Gastrocnemius medialis (tissue), 4 donors: ENCODE measurements at regions not wholly inside any gene's neighbourhood (a gene's known extent, or its start where the extent isn't known, plus 50 kb on each side); places are given as distances from the start of the nearest gene placed in this dataset.

Source experiments
- POLR2A ChIP-seq, 2 donors: fragments of 450-650 bp; IDR thresholded peaks; one replicate each; pipeline ENCODE4 v1.6.1; 2017; ENCODE audit warnings: antibody characterized with exemption in 2 of 2, mild to moderate bottlenecking in 2 of 2, moderate library complexity in 2 of 2
- TF ChIP-seq, protein P1 (sequence below), 5 experiments: fragments of 450-650 bp in 3 of 5; fragments of 200-600 bp in 2 of 5; sonication (generic) in 2 of 5; IDR thresholded peaks in 4 of 5; conservative IDR thresholded peaks in 1 of 5; 1 replicate in 4 of 5; 2 replicates in 1 of 5; pipeline ENCODE4 v1.5.1; 2016 to 2019; ENCODE audit warnings: antibody characterized with exemption in 5 of 5, mild to moderate bottlenecking in 3 of 5, moderate library complexity in 3 of 5

DNA sequence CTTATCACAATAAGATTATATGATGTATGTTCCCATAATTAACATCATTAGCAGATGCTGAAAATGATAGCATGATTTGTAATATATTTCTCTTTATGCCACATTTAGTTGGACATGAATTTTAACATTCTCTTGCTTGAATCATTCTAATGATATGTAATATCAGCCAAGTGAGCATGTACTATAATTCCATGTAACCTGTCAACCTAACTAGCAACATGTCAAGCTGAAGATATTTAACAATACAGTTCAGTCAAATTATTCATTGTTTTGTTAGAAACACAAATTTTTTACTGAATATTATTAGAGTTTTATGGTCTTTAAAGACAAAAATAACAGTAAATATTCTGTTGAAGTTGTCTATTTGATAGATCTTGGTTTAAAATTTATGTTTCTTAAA lies 920.4 kb upstream of the PCDH10 start:
- TF ChIP-seq, protein P1, sequence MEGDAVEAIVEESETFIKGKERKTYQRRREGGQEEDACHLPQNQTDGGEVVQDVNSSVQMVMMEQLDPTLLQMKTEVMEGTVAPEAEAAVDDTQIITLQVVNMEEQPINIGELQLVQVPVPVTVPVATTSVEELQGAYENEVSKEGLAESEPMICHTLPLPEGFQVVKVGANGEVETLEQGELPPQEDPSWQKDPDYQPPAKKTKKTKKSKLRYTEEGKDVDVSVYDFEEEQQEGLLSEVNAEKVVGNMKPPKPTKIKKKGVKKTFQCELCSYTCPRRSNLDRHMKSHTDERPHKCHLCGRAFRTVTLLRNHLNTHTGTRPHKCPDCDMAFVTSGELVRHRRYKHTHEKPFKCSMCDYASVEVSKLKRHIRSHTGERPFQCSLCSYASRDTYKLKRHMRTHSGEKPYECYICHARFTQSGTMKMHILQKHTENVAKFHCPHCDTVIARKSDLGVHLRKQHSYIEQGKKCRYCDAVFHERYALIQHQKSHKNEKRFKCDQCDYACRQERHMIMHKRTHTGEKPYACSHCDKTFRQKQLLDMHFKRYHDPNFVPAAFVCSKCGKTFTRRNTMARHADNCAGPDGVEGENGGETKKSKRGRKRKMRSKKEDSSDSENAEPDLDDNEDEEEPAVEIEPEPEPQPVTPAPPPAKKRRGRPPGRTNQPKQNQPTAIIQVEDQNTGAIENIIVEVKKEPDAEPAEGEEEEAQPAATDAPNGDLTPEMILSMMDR (IDR thresholded peaks at IDR 0.05 in 4 of 5, conservative IDR thresholded peaks at IDR 0.05 in 1 of 5): no peak
- TF ChIP-seq POLR2A (IDR thresholded peaks at IDR 0.05): no peak
